ENCODE measurements at regions not wholly inside any gene's neighbourhood (a gene's known extent, or its start where the extent isn't known, plus 50 kb on each side); places are given as distances from the start of the nearest gene placed in this dataset.

DNA sequence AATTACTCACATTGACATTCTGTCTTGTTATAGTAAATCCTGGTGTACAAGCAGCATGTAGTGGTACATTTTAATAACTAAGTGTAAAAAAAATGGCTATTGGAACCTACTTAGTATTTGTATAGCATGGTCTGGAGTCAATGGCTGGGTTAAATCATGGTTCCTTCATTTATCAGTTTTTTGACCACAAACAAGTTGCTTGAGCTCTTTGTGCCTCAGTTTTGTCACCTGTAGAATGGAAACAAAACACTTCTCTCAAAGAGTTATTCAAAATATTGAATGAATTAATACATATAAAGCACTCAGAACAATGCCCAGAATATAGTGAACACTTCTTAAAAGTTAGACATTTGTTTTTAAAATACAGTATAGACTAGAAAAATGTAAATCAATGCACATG is 93.2 kb upstream of the HS3ST5 start:
- TF ChIP-seq POLR2A (IDR thresholded peaks at IDR 0.05; ENCODE audit: low read length) (no peak), GATA1 (IDR thresholded peaks at IDR 0.05; ENCODE audit: low read depth, low read length) (no peak)
